ENCODE measurements at regions not wholly inside any gene's neighbourhood (a gene's known extent, or its start where the extent isn't known, plus 50 kb on each side); places are given as distances from the start of the nearest gene placed in this dataset.
A peak's percentile ranks its signal among the peaks of the same experiment; 100 is the strongest.

GRCh38 chr2:226475650-226476049 is 324.0 kb downstream of the IRS1 start (continued):
- TF ChIP-seq, protein P1, sequence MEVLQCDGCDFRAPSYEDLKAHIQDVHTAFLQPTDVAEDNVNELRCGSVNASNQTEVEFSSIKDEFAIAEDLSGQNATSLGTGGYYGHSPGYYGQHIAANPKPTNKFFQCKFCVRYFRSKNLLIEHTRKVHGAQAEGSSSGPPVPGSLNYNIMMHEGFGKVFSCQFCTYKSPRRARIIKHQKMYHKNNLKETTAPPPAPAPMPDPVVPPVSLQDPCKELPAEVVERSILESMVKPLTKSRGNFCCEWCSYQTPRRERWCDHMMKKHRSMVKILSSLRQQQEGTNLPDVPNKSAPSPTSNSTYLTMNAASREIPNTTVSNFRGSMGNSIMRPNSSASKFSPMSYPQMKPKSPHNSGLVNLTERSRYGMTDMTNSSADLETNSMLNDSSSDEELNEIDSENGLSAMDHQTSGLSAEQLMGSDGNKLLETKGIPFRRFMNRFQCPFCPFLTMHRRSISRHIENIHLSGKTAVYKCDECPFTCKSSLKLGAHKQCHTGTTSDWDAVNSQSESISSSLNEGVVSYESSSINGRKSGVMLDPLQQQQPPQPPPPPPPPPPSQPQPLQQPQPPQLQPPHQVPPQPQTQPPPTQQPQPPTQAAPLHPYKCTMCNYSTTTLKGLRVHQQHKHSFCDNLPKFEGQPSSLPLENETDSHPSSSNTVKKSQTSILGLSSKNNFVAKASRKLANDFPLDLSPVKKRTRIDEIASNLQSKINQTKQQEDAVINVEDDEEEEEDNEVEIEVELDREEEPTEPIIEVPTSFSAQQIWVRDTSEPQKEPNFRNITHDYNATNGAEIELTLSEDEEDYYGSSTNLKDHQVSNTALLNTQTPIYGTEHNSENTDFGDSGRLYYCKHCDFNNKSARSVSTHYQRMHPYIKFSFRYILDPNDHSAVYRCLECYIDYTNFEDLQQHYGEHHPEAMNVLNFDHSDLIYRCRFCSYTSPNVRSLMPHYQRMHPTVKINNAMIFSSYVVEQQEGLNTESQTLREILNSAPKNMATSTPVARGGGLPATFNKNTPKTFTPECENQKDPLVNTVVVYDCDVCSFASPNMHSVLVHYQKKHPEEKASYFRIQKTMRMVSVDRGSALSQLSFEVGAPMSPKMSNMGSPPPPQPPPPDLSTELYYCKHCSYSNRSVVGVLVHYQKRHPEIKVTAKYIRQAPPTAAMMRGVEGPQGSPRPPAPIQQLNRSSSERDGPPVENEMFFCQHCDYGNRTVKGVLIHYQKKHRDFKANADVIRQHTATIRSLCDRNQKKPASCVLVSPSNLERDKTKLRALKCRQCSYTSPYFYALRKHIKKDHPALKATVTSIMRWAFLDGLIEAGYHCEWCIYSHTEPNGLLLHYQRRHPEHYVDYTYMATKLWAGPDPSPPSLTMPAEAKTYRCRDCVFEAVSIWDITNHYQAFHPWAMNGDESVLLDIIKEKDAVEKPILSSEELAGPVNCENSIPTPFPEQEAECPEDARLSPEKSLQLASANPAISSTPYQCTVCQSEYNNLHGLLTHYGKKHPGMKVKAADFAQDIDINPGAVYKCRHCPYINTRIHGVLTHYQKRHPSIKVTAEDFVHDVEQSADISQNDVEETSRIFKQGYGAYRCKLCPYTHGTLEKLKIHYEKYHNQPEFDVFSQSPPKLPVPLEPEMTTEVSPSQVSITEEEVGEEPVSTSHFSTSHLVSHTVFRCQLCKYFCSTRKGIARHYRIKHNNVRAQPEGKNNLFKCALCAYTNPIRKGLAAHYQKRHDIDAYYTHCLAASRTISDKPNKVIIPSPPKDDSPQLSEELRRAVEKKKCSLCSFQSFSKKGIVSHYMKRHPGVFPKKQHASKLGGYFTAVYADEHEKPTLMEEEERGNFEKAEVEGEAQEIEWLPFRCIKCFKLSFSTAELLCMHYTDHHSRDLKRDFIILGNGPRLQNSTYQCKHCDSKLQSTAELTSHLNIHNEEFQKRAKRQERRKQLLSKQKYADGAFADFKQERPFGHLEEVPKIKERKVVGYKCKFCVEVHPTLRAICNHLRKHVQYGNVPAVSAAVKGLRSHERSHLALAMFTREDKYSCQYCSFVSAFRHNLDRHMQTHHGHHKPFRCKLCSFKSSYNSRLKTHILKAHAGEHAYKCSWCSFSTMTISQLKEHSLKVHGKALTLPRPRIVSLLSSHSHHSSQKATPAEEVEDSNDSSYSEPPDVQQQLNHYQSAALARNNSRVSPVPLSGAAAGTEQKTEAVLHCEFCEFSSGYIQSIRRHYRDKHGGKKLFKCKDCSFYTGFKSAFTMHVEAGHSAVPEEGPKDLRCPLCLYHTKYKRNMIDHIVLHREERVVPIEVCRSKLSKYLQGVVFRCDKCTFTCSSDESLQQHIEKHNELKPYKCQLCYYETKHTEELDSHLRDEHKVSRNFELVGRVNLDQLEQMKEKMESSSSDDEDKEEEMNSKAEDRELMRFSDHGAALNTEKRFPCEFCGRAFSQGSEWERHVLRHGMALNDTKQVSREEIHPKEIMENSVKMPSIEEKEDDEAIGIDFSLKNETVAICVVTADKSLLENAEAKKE (CRISPR knock-in tag; IDR thresholded peaks at IDR 0.05), result no peak
- TF ChIP-seq CREB1 (CRISPR knock-in tag; IDR thresholded peaks at IDR 0.05; ENCODE audit: low read depth), result no peak

DNA sequence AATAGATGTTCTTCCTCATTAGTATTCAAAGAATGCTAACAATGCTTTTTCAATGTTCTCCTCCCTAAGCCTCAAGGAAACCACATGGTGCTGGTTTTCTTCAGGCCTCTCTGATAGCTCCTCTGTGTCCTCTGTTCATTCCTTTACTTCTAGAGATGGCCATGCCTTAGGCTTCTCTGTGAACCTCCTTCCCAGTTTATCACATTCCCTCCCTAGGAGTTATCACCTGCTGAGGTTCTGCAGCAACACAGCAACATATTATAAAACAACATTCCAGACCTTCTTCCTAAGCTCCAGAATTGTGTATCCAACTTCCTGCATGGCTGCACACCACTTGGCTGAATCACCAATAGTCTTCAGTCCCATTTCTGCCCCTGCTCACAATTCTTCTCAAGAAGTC is 325.5 kb downstream of the IRS1 start:
- no peaks in the 10 kb centered on the region for H3K4me1 ChIP-seq (ENCODE audit: insufficient read depth)
- Mint-ChIP-seq H3K27me3 (ENCODE audit: insufficient read depth, low read depth, poor library complexity) (no peaks in the 10 kb centered on the region), H3K4me3 (no peak overlapping the region), H3K4me1 (peaks cover 14% of the 10 kb centered on the region), H3K27ac (no peak overlapping the region), H3K9me3 (peaks cover 7% of the 10 kb centered on the region; the same call in 1 of the 3 replicates), H3K36me3 (ENCODE audit: low read depth) (peaks cover 5% of the 10 kb centered on the region; the same call in 2 of the 3 replicates)
- H3K27me3 ChIP-seq (ENCODE audit: insufficient read depth), result no peaks in the 10 kb centered on the region
- no peaks in the 10 kb centered on the region for H3F3A ChIP-seq (replicated peaks; ENCODE audit: low read depth)
- DNase-seq (ENCODE audit: low spot score), result no peak
- no peak for ATAC-seq
- H3K9me2 ChIP-seq (ENCODE audit: insufficient read depth), result peaks cover 12% of the 10 kb centered on the region
- H3K79me2 ChIP-seq (replicated peaks; ENCODE audit: insufficient read depth), result no peaks in the 10 kb centered on the region
- H3K4me2 ChIP-seq, result no peak overlapping the region
- no peak for TF ChIP-seq EZH2phosphoT487 (IDR thresholded peaks at IDR 0.05; ENCODE audit: unreplicated experiment)
- TF ChIP-seq, protein P1 (CRISPR knock-in tag; IDR thresholded peaks at IDR 0.05), result 0 out of 2 replicates have a peak, but pooled peaks have one; percentile 21
- H3K4me3 ChIP-seq, result no peak overlapping the region
- no peak overlapping the region for H3K27ac ChIP-seq (ENCODE audit: low read depth)
- H2AFZ ChIP-seq, result no peak overlapping the region
- H3K36me3 ChIP-seq (ENCODE audit: insufficient read depth), result no peaks in the 10 kb centered on the region
- H4K20me1 ChIP-seq (replicated peaks; ENCODE audit: insufficient read depth), result no peaks in the 10 kb centered on the region
